Natural killer cell treated with Interleukin-12 subunit alpha and Interleukin-12 subunit beta and Interleukin-15 and Interleukin-18, amount 100 ng/mL, for 72 hours (primary cell): ENCODE measurements at regions not wholly inside any gene's neighbourhood (a gene's known extent, or its start where the extent isn't known, plus 50 kb on each side); places are given as distances from the start of the nearest gene placed in this dataset.

Source experiments
- ATAC-seq, 2 donors: fragments of 150-1000 bp; cut with Tn5 transposase in 1 of 2; sonication (Bioruptor Pico), chemical (Tn5 transposase) in 1 of 2; 2 replicates each; pipeline ENCODE4 v1.10.0; 2021
- DNase-seq: peaks from one replicate; pipeline ENCODE4 v3.0.0; 2022; ENCODE audit warnings: low spot score
- H3K27ac Mint-ChIP-seq, 2 donors: 1 replicate in 1 of 2; 2 replicates in 1 of 2; pipeline ENCODE4 v1.8.0; 2022; ENCODE audit warnings: mixed read lengths in 2 of 2, mild to moderate bottlenecking in 1 of 2, moderate library complexity in 1 of 2
- H3K27me3 Mint-ChIP-seq, 2 donors: 1 replicate in 1 of 2; 2 replicates in 1 of 2; pipeline ENCODE4 v1.8.0; 2022; ENCODE audit warnings: mixed read lengths in 2 of 2
- H3K36me3 Mint-ChIP-seq: one replicate; pipeline ENCODE4 v1.8.0; 2022; ENCODE audit warnings: mixed read lengths
- H3K4me1 Mint-ChIP-seq, 2 donors: 1 replicate in 1 of 2; 2 replicates in 1 of 2; pipeline ENCODE4 v1.8.0; 2022; ENCODE audit warnings: low read depth in 2 of 2, mixed read lengths in 2 of 2, mild to moderate bottlenecking in 1 of 2
- H3K4me3 Mint-ChIP-seq: one replicate; pipeline ENCODE4 v1.8.0; 2022; ENCODE audit warnings: mixed read lengths
- H3K9me3 Mint-ChIP-seq: 2 replicates; pipeline ENCODE4 v1.8.0; 2022; ENCODE audit warnings: mixed read lengths

DNA sequence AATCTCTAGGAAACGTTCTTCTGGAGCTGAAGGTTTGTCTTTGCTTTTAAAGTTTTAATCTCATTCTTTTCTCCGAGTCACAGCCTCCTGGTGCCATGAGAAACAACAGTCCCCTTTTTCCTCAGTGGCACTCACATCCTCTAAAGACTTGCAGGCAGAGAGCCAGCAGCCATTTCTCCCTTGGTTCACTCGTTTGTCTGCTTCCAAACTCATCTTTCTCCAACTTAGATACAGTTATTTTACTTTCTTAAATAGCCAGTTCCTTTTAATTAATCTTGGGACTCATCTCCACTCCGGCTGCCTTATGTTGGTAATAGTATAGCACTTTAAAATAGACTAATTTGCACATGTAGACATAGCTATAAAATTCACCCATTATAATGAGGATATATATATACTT is 555.2 kb downstream of the FGF9 start:
- no peak overlapping the region for H3K4me3 Mint-ChIP-seq
- H3K9me3 Mint-ChIP-seq, result no peaks in the 10 kb centered on the region
- no peak overlapping the region for H3K27ac Mint-ChIP-seq
- peaks cover 7% of the 10 kb centered on the region in 2 donors for H3K4me1 Mint-ChIP-seq
- H3K36me3 Mint-ChIP-seq, result no peaks in the 10 kb centered on the region
- H3K27me3 Mint-ChIP-seq, result peaks cover 3 to 12% of the 10 kb centered on the region in 2 donors
- ATAC-seq, result no peak
- DNase-seq, result no peak

DNA sequence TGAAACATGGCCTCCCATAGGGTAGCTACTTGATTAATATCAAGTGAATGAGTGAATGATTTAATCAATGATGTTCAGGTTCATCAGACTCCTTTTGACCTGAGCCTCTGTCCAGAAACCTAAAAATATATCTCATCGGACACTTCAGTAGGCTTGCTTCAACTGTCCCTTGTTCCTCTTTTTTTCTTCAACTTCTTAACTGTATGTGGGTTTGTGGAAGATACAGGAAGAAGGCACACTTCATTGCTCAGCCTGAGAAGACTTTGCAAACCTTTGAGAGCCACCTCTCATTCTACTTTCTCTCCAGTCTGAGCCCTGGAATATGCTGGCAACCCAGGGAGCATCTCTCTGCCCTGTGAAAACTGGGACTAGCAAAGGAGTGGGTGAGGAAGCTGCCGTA is 557.0 kb downstream of the FGF9 start:
- peaks cover 5 to 15% of the 10 kb centered on the region in 2 donors for H3K27me3 Mint-ChIP-seq
- DNase-seq (no peak), ATAC-seq (no peak)
- H3K9me3 Mint-ChIP-seq, result no peaks in the 10 kb centered on the region
- peaks cover 7 to 10% of the 10 kb centered on the region in 2 donors for H3K4me1 Mint-ChIP-seq
- no peak overlapping the region for H3K4me3 Mint-ChIP-seq
- H3K27ac Mint-ChIP-seq, result no peak overlapping the region
- H3K36me3 Mint-ChIP-seq, result no peaks in the 10 kb centered on the region

DNA sequence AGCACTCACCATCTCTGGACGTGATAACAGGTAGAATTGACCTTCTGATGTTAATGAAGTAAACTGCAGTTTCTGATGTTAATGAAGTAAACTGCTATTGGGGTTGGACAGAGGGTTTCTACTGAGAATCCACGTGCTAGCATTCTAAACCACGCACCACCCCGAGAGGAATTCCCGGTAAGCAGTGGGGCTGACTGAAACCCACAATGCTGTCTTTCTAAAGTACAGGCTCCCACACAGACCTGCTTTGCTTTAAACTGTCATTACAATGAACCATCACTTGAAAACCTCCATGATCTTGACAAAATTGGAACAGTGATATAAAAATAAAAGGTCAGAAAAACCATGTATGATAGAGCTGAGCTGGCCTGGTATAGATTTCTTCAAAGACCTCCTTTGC is 559.0 kb downstream of the FGF9 start:
- no peak overlapping the region for H3K4me3 Mint-ChIP-seq

DNA sequence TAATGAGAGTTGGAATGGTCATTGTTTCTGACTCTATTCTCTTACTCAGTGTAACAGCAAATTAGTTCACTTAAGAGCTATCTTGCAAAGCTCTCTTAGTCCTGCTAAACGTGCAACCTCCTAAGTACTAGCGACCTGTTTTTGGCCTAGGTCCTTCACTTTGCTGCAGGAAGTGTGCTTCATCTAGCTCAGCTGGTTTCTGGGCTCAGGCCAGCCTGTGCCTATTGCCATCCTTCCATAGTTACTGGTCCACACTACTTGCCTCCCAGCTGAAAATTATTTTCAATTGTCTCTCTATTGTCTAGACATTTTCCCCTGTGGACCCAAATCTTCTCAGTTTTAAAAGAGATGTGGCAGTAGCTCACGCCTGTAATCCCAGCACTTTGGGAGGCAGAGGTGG is 561.3 kb downstream of the FGF9 start:
- ATAC-seq (no peak), DNase-seq (no peak)
- no peak overlapping the region for H3K27ac Mint-ChIP-seq
- H3K9me3 Mint-ChIP-seq, result no peaks in the 10 kb centered on the region
- H3K27me3 Mint-ChIP-seq, result peaks cover 5 to 12% of the 10 kb centered on the region in 2 donors
- H3K4me1 Mint-ChIP-seq, result peaks cover 7 to 10% of the 10 kb centered on the region in 2 donors
- no peak overlapping the region for H3K4me3 Mint-ChIP-seq
- no peaks in the 10 kb centered on the region for H3K36me3 Mint-ChIP-seq

More for the DNA sequence above, 559.0 kb downstream of the FGF9 start:
- Mint-ChIP-seq H3K36me3 (no peaks in the 10 kb centered on the region), H3K27me3 (peaks cover 5 to 15% of the 10 kb centered on the region in 2 donors), H3K4me1 (peaks cover 7 to 10% of the 10 kb centered on the region in 2 donors), H3K9me3 (no peaks in the 10 kb centered on the region), H3K27ac (peak overlapping the region in 1 of 2 donors; percentile 61)
- ATAC-seq, result no peak
- DNase-seq, result no peak

DNA sequence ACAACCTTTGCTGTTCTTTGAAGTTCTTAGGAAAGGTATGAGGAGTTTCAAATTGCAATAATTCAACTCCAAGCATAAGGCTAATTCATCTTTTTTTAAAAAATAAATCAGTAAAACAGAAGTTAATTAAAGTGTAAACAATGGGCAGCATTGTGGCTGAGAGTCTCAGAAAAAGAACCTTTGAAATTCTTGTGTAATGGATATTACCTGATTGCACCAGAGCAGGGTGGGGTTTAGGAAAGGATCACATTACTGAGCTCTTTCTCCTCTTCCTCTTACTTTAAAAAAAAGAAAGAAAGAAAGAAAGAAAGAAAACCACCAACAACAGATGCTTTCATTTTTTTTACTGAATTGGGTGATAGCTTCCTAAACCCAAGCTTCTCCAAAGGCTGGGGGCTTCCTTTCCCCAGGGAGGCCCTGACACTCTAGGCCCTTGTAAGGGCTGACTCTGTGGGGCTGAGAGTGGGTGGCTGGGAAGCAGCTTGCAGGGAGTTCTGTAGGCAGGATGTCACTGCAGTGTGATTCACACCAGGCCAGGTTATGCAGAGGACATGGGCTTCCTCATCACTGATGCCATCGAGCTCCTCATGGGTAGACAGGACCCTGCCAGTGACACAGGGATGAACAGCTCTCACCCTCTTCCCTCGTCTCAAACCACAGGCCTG is 564.5 kb downstream of the FGF9 start:
- Mint-ChIP-seq H3K36me3 (no peaks in the 10 kb centered on the region), H3K9me3 (no peaks in the 10 kb centered on the region), H3K27ac (no peak overlapping the region), H3K4me1 (peaks cover 0 to 2% of the 10 kb centered on the region in 2 donors), H3K4me3 (no peak overlapping the region), H3K27me3 (peaks cover 9 to 19% of the 10 kb centered on the region in 2 donors)
- ATAC-seq (peak; percentile 52 to 67), DNase-seq (no peak)

DNA sequence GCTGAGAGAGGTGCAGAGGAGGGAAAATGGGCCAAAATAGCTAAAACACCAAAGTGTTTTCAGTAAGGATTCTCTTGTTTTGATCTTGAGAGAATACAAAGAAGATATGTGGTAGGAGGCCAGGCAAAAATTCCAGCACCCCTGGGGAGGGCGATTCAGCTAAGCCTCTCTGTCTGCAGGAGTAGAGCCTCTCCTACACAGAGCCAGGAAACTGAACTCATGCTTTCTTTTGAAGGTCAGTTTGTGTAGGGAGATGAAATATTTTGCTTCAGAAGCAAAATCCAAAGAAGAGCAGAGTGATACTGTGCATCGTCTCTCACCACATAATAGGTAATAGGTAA is 565.0 kb downstream of the FGF9 start:
- H3K36me3 Mint-ChIP-seq, result no peaks in the 10 kb centered on the region
- ATAC-seq, result no peak
- no peak for DNase-seq
- no peak overlapping the region for H3K27ac Mint-ChIP-seq
- H3K27me3 Mint-ChIP-seq, result peaks cover 7 to 18% of the 10 kb centered on the region in 2 donors
- H3K9me3 Mint-ChIP-seq, result no peaks in the 10 kb centered on the region
- no peak overlapping the region for H3K4me3 Mint-ChIP-seq
- H3K4me1 Mint-ChIP-seq, result peaks cover 0 to 2% of the 10 kb centered on the region in 2 donors

DNA sequence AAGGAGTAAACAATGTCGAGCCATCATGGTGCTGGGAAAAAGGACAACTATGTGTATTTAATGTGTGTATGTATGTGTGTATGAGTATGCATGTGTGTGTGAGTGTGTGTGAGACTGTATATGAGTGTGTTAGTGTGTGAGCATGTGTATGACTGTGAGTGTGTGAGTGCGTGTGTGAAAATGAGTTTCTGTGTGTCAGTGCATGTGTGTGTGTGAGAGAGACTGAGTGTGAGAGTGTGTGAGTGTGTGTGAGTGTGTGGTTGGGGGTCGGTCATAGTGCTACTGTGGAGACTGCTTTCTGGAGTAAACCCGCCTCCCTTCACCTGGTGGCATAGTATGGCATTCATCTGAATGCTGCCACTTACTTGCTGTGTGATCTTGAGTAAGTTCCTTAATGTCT is 567.4 kb downstream of the FGF9 start:
- ATAC-seq, result peak in 1 of 2 donors; percentile 49
- Mint-ChIP-seq H3K9me3 (no peaks in the 10 kb centered on the region), H3K36me3 (no peaks in the 10 kb centered on the region), H3K4me3 (no peak overlapping the region), H3K27me3 (peaks cover 4 to 22% of the 10 kb centered on the region in 2 donors), H3K4me1 (no peaks in the 10 kb centered on the region), H3K27ac (no peak overlapping the region)
- no peak for DNase-seq

DNA sequence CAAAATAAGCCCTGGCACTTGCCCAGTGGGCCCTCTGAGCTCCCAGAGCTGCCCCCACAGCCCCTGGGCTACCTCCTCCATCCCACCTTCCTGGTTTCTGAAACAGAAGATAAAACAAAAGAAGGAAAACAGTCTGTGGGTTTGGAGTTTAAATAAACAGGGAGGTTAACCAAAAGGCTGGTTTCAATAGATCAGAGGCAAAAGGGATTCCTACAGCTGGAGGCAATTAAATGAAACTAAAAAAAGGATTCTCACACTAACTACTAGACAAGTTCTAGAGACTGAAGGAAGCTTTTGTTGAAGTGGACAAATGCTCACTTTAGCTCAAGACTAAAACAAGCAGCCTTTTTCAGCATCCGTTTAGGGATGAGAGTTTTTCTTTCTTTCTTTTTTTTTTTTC is 569.8 kb downstream of the FGF9 start:
- Mint-ChIP-seq H3K27me3 (peaks cover 4 to 22% of the 10 kb centered on the region in 2 donors), H3K36me3 (no peaks in the 10 kb centered on the region), H3K9me3 (no peaks in the 10 kb centered on the region), H3K4me3 (no peak overlapping the region), H3K4me1 (no peaks in the 10 kb centered on the region), H3K27ac (no peak overlapping the region)
- ATAC-seq (no peak), DNase-seq (no peak)

DNA sequence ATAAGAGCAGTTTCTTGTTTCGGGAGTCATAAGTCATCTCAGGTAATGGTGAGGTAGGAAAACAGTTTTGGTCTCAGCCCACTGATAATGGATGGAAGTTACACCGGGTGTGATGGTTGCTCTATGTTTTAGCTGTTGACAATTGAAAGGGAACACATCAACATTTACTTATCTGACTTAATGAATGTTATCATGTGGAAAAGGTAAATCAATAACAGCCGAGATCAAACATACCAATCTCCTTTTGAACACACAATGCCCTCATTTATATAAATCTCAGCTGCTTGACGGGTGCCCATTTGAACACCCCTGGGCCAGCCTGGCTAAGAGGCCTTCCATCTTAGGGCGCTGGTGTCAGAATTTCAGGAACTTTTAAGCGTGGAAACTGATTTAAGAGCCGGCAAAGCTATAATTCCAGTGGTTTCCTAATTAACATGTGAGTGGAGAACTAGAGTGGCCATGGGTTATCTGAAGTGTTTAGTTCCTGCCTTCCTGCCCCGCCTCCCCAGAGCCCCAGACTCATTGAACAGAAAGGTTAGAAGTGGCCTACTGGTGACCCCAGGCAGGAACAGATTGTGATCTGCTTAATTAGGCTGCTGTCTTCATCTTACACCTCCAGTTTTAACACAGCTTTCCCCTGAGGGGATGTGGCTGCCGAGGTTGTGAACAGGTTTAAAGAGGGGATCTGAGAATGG is 572.7 kb downstream of the FGF9 start:
- H3K9me3 Mint-ChIP-seq, result no peaks in the 10 kb centered on the region
- peaks cover 6 to 21% of the 10 kb centered on the region in 2 donors for H3K27me3 Mint-ChIP-seq
- ATAC-seq (no peak), DNase-seq (no peak)
- no peaks in the 10 kb centered on the region for H3K36me3 Mint-ChIP-seq
- no peak overlapping the region for H3K4me3 Mint-ChIP-seq
- no peaks in the 10 kb centered on the region for H3K4me1 Mint-ChIP-seq
- H3K27ac Mint-ChIP-seq, result no peak overlapping the region

DNA sequence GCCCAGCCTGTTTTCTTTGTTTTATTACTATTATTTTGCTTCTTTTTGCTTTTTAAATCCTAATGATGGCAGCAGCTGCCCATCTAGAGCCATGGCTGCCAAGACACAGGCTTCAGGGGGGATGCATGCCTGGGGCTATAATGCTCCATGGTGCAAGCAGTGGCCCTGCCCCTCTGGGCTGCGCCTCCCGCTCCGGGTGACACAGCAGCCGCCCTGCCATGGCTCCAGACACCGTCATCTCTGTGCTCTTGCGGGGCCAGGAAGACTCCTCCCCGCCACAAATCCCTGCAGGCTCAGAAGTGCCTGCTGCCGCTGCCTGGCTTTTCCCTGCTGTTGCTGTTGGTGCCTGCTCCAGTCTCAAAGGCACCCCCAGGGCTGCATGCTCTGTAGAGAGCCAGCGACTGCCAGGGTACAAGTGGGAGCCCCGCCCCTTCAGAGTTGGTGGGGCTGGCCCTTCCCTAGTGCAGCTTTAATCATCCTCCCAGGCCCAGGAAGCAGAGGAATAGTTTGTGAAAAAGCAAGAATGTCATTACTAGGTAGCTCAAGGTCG is 581.5 kb downstream of the FGF9 start:
- H3K4me3 Mint-ChIP-seq, result no peak overlapping the region
- H3K4me1 Mint-ChIP-seq, result no peaks in the 10 kb centered on the region
- no peak for DNase-seq
- peak in 1 of 2 donors; percentile 28 for ATAC-seq
- H3K27me3 Mint-ChIP-seq, result peaks cover 11 to 15% of the 10 kb centered on the region in 2 donors
- no peaks in the 10 kb centered on the region for H3K36me3 Mint-ChIP-seq
- no peak overlapping the region for H3K27ac Mint-ChIP-seq
- H3K9me3 Mint-ChIP-seq, result peaks cover 3% of the 10 kb centered on the region

DNA sequence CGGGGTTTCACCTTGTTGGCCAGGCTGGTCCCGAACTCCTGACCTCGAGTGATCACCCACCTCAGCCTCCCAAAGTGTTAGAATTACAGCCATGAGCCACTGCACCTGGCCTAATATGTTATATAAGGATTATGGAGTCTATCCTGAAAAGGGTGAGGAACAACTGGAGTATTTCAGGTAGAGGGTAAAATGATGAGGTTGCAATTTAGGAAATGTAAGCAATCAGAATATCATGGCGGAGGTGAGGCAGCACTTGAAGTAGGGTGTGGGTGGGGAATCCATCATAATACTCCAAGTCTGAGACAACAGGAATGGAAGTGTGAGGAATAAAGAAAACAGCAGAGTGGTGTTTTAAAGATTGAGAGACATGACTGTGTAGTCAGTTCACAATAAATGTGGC is 582.2 kb downstream of the FGF9 start:
- H3K9me3 Mint-ChIP-seq, result peaks cover 3% of the 10 kb centered on the region
- peaks cover 10 to 20% of the 10 kb centered on the region in 2 donors for H3K27me3 Mint-ChIP-seq
- H3K36me3 Mint-ChIP-seq, result no peaks in the 10 kb centered on the region
- H3K4me1 Mint-ChIP-seq, result no peaks in the 10 kb centered on the region
- ATAC-seq, result no peak
- no peak overlapping the region for H3K4me3 Mint-ChIP-seq
- no peak for DNase-seq
- no peak overlapping the region for H3K27ac Mint-ChIP-seq

DNA sequence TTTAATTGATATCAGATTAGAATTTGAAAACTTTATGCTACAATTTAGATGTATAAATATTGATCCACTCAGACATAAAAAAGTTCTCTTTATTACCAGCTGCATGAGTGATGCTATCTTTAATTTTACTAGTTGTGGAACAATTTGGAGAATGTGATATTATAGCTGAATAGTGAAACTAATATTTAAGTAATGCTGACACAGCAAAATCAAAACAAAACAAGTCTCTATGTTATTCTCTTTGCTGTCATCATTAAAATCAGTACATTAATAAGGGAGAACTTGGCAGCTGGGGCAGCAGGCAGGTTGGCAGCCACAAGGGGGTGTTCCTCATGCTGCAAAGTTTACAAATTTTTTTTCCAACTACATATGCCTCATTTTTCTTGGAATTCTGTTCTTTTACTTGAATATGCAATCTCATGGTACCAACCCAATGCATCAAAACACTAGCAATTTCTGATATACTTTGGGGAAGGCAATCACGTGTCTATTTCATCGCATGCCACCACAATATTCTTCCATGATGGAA is 585.3 kb downstream of the FGF9 start:
- Mint-ChIP-seq H3K4me3 (no peak overlapping the region), H3K4me1 (no peaks in the 10 kb centered on the region), H3K36me3 (no peaks in the 10 kb centered on the region), H3K27ac (no peak overlapping the region), H3K9me3 (peaks cover 3% of the 10 kb centered on the region), H3K27me3 (peaks cover 12 to 24% of the 10 kb centered on the region in 2 donors)
- ATAC-seq, result no peak
- DNase-seq, result no peak

DNA sequence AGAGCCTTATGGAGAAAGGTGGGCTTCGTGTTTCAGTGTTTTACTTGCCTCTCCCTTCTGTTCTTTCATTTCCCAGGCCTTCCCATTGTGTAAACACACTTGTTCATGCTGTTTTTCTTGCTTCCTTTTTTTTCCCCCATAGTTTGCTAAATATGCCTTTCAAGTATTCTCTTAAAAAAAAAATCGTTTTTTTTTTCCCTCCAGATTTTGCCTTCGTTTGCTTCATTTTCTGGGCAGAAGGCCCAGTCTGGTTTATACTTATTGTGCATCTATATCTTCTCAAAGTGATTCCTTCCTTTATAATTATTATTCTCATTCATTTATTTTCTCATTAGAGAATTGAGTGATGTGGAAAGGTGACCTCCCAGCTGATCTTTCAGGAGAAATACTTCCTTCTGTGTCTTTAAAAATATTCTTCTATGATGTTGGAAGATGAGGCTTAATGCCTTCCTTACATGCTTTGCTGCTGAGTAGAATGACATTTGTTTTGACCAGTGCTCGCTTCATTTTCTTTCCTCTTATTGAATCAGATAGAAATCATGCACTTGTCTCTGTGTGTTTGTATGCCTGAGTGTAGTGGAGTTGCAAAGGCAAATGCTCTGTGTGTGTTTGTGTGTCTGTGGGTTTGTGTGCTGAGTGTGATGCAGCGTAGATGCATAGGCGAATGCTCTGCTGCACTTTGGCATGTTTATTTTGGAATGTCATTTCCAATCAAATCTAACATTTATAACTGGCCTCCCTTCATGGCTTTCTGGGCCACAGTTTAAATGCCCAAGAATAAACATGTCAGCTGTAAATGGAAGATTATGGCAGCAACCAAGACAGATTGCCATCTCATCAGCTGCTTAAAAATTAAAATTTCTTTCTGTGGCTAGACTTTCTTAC is 591.4 kb downstream of the FGF9 start:
- H3K27me3 Mint-ChIP-seq, result peaks cover 12 to 28% of the 10 kb centered on the region in 2 donors
- no peaks in the 10 kb centered on the region for H3K4me1 Mint-ChIP-seq
- ATAC-seq (no peak), DNase-seq (no peak)
- no peaks in the 10 kb centered on the region for H3K9me3 Mint-ChIP-seq
- H3K4me3 Mint-ChIP-seq, result no peak overlapping the region
- H3K36me3 Mint-ChIP-seq, result no peaks in the 10 kb centered on the region
- no peak overlapping the region for H3K27ac Mint-ChIP-seq
